ENCODE measurements at regions not wholly inside any gene's neighbourhood (a gene's known extent, or its start where the extent isn't known, plus 50 kb on each side); places are given as distances from the start of the nearest gene placed in this dataset.

GRCh38 chr14:71296184-71296583 is 388.9 kb downstream of the PCNX1 start:
- no peak for DNase-seq

- DNase-seq: no peak
These were observed 393.5 kb downstream of the PCNX1 start for GRCh38 chr14:71300566-71301330.

GRCh38 chr14:71301611-71302010 is 394.4 kb downstream of the PCNX1 start:
- DNase-seq: no peak

GRCh38 chr14:71304690-71305089 is 397.4 kb downstream of the PCNX1 start:
- no peak for DNase-seq

GRCh38 chr14:71308671-71309070 is 401.4 kb downstream of the PCNX1 start:
- DNase-seq: no peak

GRCh38 chr14:71309756-71310155 is 402.5 kb downstream of the PCNX1 start:
- DNase-seq: no peak

GRCh38 chr14:71311061-71311460 is 403.8 kb downstream of the PCNX1 start:
- DNase-seq: no peak

- DNase-seq: no peak
These were observed 407.5 kb downstream of the PCNX1 start for GRCh38 chr14:71314717-71315116.

GRCh38 chr14:71317385-71318096 is 410.3 kb downstream of the PCNX1 start:
- no peak for DNase-seq

- no peak for DNase-seq
These were observed 410.8 kb downstream of the PCNX1 start for GRCh38 chr14:71318097-71318459.

- no peak for DNase-seq
These were observed 412.4 kb downstream of the PCNX1 start for GRCh38 chr14:71319666-71320065.

- DNase-seq: peak; percentile 97 to 99
These were observed 413.0 kb downstream of the PCNX1 start, which contains the start of gene SIPA1L1 for GRCh38 chr14:71320107-71320733. SIPA1L1 (plus strand) TSS chr14:71320476.

GRCh38 chr14:71320734-71321573 is 413.7 kb downstream of the PCNX1 start:
- DNase-seq: peak; percentile 56 to 66

- peak in 1 of 2 donors; percentile 42 for DNase-seq
These were observed 414.5 kb downstream of the PCNX1 start for GRCh38 chr14:71321574-71322315.

GRCh38 chr14:71322655-71323250 is 415.5 kb downstream of the PCNX1 start:
- DNase-seq: peak; percentile 49 to 57

GRCh38 chr14:71324767-71325272 is 417.6 kb downstream of the PCNX1 start:
- peak; percentile 67 to 80 for DNase-seq

GRCh38 chr14:71327691-71328090 is 420.4 kb downstream of the PCNX1 start:
- no peak for DNase-seq

GRCh38 chr14:71328183-71328582 is 420.9 kb downstream of the PCNX1 start:
- DNase-seq: peak in 1 of 2 donors; percentile 15

- DNase-seq: no peak
These were observed 421.7 kb downstream of the PCNX1 start for GRCh38 chr14:71328954-71329353.

- no peak for DNase-seq
These were observed 424.1 kb downstream of the PCNX1 start for GRCh38 chr14:71331403-71331802.

GRCh38 chr14:71332476-71332875 is 425.2 kb downstream of the PCNX1 start:
- no peak for DNase-seq

All from inflammatory macrophage treated with lipopolysaccharide for 1 hour (primary cell).